ENCODE measurements at regions not wholly inside any gene's neighbourhood (a gene's known extent, or its start where the extent isn't known, plus 50 kb on each side); places are given as distances from the start of the nearest gene placed in this dataset.

GRCh38 chr4:173450281-173450680, 51.4 kb upstream of the SCRG1 start:
- WGBS, 3 donors = 73 to 98% (median 98%) methylated on average over 2 of the region's 2 CpGs

DNA sequence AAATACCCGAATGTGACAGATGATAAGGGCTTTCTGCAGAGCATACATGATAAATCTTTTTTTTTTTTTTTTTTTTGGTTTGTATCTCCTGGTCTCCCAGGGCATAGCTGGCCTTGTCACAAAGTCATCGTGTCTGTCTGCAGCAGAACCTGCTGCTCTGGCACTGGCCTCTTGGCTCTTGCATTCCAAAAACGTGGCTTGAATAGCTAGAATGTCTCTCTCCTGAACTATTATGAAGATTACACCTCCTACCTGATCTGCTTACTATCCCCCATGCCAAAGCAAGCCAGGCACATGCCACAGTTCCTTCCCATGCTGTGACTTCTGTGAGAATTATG, 50.4 kb upstream of the SCRG1 start:
- no peaks in the 10 kb centered on the region for H3K36me3 ChIP-seq (ENCODE audit: insufficient read depth in 1 of 2, low read depth in 1 of 2)
- intact Hi-C loops (cut with DNase I) = no loop called here
- no peaks in the 10 kb centered on the region for H3K27me3 ChIP-seq (ENCODE audit: insufficient read depth in 3 of 3, low read length in 2 of 3)
- no peak overlapping the region for H3K27ac ChIP-seq
- no peak for TF ChIP-seq CTCF (IDR thresholded peaks at IDR 0.05)
- 15 to 20% (median 16%) methylated on average over 3 of the region's 3 CpGs for WGBS, 3 donors
- peaks cover 7% of the 10 kb centered on the region for H3K4me1 ChIP-seq
- no peak overlapping the region for H3K4me3 ChIP-seq
- DNase-seq = no peak
- H3K9me3 ChIP-seq = no peaks in the 10 kb centered on the region
- ATAC-seq = no peak

More at GRCh38 chr4:173450281-173450680, 51.4 kb upstream of the SCRG1 start:
- Histone ChIP-seq H3K27ac (no peak overlapping the region), H3K27me3 (ENCODE audit: insufficient read depth in 3 of 3, low read length in 2 of 3) (no peaks in the 10 kb centered on the region), H3K36me3 (ENCODE audit: insufficient read depth in 1 of 2, low read depth in 1 of 2) (no peaks in the 10 kb centered on the region), H3K4me3 (no peak overlapping the region), H3K4me1 (peaks cover 7% of the 10 kb centered on the region), H3K9me3 (no peaks in the 10 kb centered on the region)
- DNase-seq (no peak), ATAC-seq (no peak)
- TF ChIP-seq CTCF (IDR thresholded peaks at IDR 0.05) = no peak
- intact Hi-C loops (cut with DNase I) = no loop called here

DNA sequence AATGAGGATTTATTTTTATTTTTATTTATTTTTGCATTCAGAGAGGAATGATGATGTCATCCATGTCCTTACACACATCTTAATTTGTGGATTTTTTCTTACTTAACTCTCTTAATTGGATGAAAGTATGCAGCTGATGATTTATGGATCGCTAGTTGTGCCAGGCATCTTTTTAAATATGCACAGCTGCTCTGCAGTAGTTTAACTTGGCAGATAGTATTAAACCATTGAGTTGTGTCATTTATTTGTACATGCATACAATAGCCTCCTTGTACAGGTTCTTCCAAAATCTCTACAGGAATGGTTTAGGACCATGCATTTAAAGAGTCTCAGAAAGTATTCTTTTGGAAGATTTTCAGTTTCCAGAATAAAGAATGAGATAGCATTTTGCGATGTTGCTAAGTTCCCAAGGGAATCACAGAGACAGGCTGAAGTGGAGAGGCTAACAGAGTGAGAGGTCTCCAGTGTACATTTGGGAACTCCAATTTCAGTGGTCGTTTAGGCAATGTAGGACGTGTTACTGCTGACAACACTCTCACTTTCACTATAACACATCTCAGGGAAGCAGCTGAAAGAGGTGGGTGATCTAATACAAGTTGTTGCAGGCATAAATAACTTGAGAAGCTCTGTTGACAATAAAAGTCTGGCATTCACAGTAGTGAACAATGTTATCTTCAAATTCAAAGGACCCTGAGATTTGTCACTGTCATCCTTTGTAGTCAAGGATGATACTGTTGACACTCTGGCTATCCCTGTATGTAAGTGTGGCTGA, 49.9 kb upstream of the SCRG1 start:
- Histone ChIP-seq H3K4me1 (peaks cover 7% of the 10 kb centered on the region), H3K27me3 (ENCODE audit: insufficient read depth in 3 of 3, low read length in 2 of 3) (no peaks in the 10 kb centered on the region), H3K4me3 (no peak overlapping the region), H3K36me3 (ENCODE audit: insufficient read depth in 1 of 2, low read depth in 1 of 2) (no peaks in the 10 kb centered on the region), H3K27ac (no peak overlapping the region), H3K9me3 (no peaks in the 10 kb centered on the region)
- intact Hi-C loops (cut with DNase I) = no loop called here
- DNase-seq (no peak), ATAC-seq (no peak)
- 10 to 15% (median 13%) methylated on average over 4 of the region's 4 CpGs for WGBS, 3 donors
- TF ChIP-seq CTCF (IDR thresholded peaks at IDR 0.05) = no peak

Measured in psoas muscle (tissue), 7 donors.